ENCODE measurements at regions not wholly inside any gene's neighbourhood (a gene's known extent, or its start where the extent isn't known, plus 50 kb on each side); places are given as distances from the start of the nearest gene placed in this dataset.
"Not testable (repeated sequence)": the region's sequence is repeated elsewhere in the genome, so short reads cannot be mapped to it uniquely, and the experiment has no call there.

DNA sequence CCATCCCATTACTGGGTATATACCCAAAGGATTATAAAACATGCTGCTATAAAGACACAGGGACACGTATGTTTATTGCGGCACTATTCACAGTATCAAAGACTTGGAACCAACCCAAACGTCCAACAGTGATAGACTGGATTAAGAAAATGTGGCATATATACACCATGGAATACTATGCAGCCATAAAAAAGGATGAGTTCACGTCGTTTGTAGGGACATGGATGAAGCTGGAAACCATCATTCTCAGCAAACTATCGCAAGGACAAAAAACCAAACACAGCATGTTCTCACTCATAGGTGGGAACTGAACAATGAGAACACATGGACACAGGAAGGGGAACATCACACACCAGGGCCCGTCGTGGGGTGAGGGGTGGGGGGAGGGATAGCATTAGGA, 106.1 kb downstream of the CHD1L start:
- not testable (repeated sequence) for ATAC-seq (ENCODE audit: insufficient number of reproducible peaks, low FRiP score, low read depth); H3K27me3 ChIP-seq (replicated peaks; ENCODE audit: insufficient read depth); H3K4me3 ChIP-seq; H3K9me3 ChIP-seq; H3K36me3 ChIP-seq; H3K27ac ChIP-seq; H3K4me1 ChIP-seq (ENCODE audit: control insufficient read depth in 1 of 2, low read depth in 2 of 2); DNase-seq (ENCODE audit: low spot score)

DNA sequence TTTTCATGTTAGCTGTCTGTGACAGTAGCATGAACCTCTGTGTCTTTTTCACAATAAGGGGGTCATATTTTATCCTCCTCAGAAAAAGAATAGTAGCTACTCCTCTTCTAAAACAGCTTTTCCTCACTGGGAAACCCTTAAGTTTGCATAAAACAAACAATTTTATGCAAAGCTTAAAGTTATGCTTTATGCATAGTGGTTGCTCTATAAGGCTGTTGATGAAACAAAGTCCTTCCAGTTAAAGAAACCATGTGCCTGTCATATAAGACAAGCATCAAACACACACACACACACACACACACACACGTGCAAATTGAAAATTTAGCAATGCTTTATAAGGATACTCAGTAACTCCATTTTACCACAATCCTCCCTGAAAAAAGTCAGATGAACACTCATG, 107.0 kb downstream of the CHD1L start:
- H3K27me3 ChIP-seq (replicated peaks; ENCODE audit: insufficient read depth) = no peaks in the 10 kb centered on the region
- no peaks in the 10 kb centered on the region for H3K4me1 ChIP-seq (ENCODE audit: control insufficient read depth in 1 of 2, low read depth in 2 of 2)
- no peak for DNase-seq (ENCODE audit: low spot score)
- H3K27ac ChIP-seq = no peak overlapping the region
- H3K4me3 ChIP-seq = no peak overlapping the region
- no peak for ATAC-seq (ENCODE audit: insufficient number of reproducible peaks, low FRiP score, low read depth)
- no peaks in the 10 kb centered on the region for H3K36me3 ChIP-seq
- TF ChIP-seq, protein P1, sequence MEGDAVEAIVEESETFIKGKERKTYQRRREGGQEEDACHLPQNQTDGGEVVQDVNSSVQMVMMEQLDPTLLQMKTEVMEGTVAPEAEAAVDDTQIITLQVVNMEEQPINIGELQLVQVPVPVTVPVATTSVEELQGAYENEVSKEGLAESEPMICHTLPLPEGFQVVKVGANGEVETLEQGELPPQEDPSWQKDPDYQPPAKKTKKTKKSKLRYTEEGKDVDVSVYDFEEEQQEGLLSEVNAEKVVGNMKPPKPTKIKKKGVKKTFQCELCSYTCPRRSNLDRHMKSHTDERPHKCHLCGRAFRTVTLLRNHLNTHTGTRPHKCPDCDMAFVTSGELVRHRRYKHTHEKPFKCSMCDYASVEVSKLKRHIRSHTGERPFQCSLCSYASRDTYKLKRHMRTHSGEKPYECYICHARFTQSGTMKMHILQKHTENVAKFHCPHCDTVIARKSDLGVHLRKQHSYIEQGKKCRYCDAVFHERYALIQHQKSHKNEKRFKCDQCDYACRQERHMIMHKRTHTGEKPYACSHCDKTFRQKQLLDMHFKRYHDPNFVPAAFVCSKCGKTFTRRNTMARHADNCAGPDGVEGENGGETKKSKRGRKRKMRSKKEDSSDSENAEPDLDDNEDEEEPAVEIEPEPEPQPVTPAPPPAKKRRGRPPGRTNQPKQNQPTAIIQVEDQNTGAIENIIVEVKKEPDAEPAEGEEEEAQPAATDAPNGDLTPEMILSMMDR (IDR thresholded peaks at IDR 0.05) = no peak
- no peaks in the 10 kb centered on the region for H3K9me3 ChIP-seq

DNA sequence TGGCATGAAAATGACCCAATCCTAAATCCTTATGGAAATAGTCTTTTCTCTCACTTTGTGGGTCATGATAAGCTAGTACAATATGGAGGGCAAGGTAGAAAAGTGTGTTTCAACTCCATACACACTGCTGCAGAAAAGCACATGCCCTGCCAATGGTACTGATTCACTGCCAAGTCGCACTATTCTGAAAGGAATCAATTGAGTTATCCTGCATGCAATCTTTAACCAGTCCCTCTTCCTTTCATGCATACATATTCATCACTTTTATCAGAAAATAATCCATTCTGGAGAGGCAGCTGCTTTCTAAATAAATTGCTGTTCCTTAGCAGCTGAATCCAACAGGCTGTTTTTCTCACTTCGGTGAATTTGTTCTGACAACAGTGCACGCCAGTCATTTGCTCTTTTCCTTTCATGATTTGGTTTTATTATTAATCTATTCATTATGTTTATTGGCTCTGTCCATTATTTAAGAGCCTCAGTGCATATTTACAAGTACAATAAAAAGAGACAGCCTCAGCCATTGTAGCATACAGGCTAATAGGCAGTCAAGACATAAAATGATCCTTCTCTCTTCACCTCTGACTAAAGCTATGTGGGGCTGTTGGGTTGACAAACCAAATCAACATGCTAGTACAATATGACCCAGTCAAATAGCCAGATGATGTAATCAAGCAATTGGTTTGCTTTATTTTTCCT, 108.8 kb downstream of the CHD1L start:
- H3K4me3 ChIP-seq = no peak overlapping the region
- no peaks in the 10 kb centered on the region for H3K4me1 ChIP-seq (ENCODE audit: control insufficient read depth in 1 of 2, low read depth in 2 of 2)
- H3K36me3 ChIP-seq = no peaks in the 10 kb centered on the region
- no peak overlapping the region for H3K27ac ChIP-seq
- TF ChIP-seq, protein P1 (IDR thresholded peaks at IDR 0.05) = no peak
- no peaks in the 10 kb centered on the region for H3K27me3 ChIP-seq (replicated peaks; ENCODE audit: insufficient read depth)
- ATAC-seq (ENCODE audit: insufficient number of reproducible peaks, low FRiP score, low read depth) (no peak), DNase-seq (ENCODE audit: low spot score) (no peak)
- no peaks in the 10 kb centered on the region for H3K9me3 ChIP-seq

DNA sequence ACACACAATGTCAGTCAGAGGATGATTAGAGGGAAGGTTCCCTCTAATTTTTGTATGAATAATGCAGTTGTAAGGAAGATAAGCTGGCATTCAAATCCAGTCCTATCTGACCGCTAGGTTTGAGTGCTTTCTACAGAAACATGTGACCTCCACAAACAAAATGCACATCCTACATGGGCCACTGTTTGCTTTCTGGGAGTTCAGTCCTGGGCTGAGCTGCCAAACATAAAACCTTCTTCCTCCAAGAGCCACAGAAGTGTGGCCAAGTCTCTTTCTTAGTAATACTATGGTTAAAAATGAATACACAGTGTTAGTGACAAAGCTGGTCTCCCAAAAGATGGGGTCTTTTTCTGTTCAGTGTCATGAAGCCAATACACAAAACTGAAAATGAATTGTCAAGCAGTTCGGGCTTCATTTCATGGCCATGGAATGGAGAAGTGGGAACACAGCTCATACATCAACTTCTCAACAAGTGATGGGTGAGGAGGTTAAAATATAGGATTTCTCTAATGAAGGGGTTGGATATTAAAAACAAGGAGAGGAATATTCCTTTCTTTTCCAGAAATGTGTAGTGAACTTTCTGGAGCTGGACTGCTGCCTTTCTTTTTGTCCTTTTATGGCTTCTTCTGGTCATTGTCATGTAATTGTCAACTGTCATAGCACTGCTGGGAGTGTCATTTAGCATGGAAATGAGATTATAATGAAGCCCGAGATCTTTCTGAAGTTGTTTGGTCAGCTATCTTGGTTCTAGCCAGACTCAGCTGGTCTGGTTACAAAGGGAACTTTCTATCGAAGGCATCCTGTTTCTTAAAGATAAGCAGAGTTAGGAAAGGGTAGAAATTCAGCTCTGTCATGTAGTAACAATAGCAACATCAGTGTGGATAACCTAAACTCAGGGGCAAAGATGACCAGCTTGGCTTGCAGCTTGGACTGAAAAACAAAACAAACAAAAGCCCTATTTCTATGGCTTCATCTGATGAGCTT, 135.1 kb downstream of the CHD1L start:
- Histone ChIP-seq H3K27me3 (replicated peaks; ENCODE audit: insufficient read depth) (no peaks in the 10 kb centered on the region), H3K4me3 (no peak overlapping the region), H3K4me1 (ENCODE audit: control insufficient read depth in 1 of 2, low read depth in 2 of 2) (no peaks in the 10 kb centered on the region), H3K36me3 (no peaks in the 10 kb centered on the region), H3K27ac (no peak overlapping the region), H3K9me3 (peaks cover 3% of the 10 kb centered on the region)
- TF ChIP-seq, protein P1 (IDR thresholded peaks at IDR 0.05) = no peak
- no peak for ATAC-seq (ENCODE audit: insufficient number of reproducible peaks, low FRiP score, low read depth)
- no peak for DNase-seq (ENCODE audit: low spot score)

DNA sequence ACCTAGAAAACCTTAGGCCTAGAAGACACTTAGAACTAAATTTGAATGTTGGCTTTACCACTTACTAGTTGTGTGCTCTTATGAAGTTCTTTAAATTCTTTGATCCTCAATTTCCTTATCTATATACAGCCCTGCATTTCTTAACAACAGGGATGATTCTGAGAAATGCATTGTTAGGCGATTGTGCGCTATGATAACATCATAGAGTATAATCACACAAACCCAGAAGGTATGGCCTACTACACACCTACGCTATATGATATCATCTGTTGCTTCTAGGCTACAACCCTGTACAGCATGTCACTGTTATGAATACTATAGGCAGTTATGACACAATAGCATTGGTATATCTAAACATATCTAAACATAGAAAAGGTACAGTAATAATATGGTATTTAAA, 137.4 kb downstream of the CHD1L start:
- H3K27ac ChIP-seq = no peak overlapping the region
- DNase-seq (ENCODE audit: low spot score) (no peak), ATAC-seq (ENCODE audit: insufficient number of reproducible peaks, low FRiP score, low read depth) (no peak)
- H3K9me3 ChIP-seq = no peaks in the 10 kb centered on the region
- no peaks in the 10 kb centered on the region for H3K27me3 ChIP-seq (replicated peaks; ENCODE audit: insufficient read depth)
- H3K36me3 ChIP-seq = no peaks in the 10 kb centered on the region
- no peak overlapping the region for H3K4me3 ChIP-seq
- no peaks in the 10 kb centered on the region for H3K4me1 ChIP-seq (ENCODE audit: control insufficient read depth in 1 of 2, low read depth in 2 of 2)
- TF ChIP-seq, protein P1 (IDR thresholded peaks at IDR 0.05) = no peak

All from thoracic aorta (tissue), 2 donors.